Type B pancreatic cell (in vitro differentiated cells): ENCODE measurements at regions not wholly inside any gene's neighbourhood (a gene's known extent, or its start where the extent isn't known, plus 50 kb on each side); places are given as distances from the start of the nearest gene placed in this dataset.

Source experiments
- DNase-seq: peaks from one replicate; pipeline ENCODE4 v3.0.0; 2021; ENCODE audit warnings: mixed read lengths; ENCODE audit not compliant: unreplicated experiment; ENCODE audit errors: extremely low spot score
- H3K27ac Mint-ChIP-seq: 2 replicates; pipeline ENCODE4 v1.8.0; 2021; ENCODE audit warnings: mild to moderate bottlenecking, mixed read lengths
- H3K27me3 Mint-ChIP-seq: 2 replicates; pipeline ENCODE4 v1.8.0; 2021; ENCODE audit warnings: mixed read lengths
- H3K36me3 Mint-ChIP-seq: 2 replicates; pipeline ENCODE4 v1.8.0; 2021; ENCODE audit warnings: mixed read lengths
- H3K4me1 Mint-ChIP-seq: one replicate; pipeline ENCODE4 v1.8.0; 2021; ENCODE audit warnings: mixed read lengths; ENCODE audit not compliant: unreplicated experiment
- H3K4me3 Mint-ChIP-seq: 2 replicates; pipeline ENCODE4 v1.8.0; 2021; ENCODE audit warnings: mild to moderate bottlenecking, mixed read lengths
- H3K9me3 Mint-ChIP-seq: 2 replicates; pipeline ENCODE4 v1.8.0; 2021; ENCODE audit warnings: mixed read lengths
- TF ChIP-seq, protein P1 (sequence below): fragments of 200-600 bp; sonication (generic); conservative IDR thresholded peaks from 2 replicates; pipeline ENCODE4 v1.5.0; 2021; ENCODE audit warnings: antibody characterized with exemption, mild to moderate bottlenecking

DNA sequence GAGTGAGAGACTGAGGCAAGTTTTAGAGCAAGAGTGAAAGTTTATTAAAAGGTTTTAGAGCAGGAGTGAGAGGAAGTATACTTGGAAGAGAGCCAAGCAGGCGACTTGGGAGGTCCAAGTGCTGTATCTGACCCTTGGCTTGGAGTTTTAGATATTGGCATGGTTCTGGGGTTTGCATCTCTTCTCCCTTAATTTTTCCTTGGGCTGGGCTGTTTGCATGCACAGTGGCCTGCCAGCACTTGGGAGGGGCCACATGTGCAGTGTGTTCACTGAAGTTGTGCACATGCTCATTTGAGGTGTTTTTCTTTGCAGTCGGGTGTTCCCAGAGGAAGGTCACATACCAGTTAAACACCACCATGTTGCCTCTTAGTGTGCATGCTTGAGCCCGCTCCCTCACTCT lies 464.1 kb downstream of the DMRT2 start:
- Mint-ChIP-seq H3K36me3 (peaks cover 3% of the 10 kb centered on the region), H3K27me3 (no peaks in the 10 kb centered on the region), H3K9me3 (no peaks in the 10 kb centered on the region), H3K27ac (peak overlapping the region; percentile 95), H3K4me1 (peaks cover 12% of the 10 kb centered on the region), H3K4me3 (peak overlapping the region; percentile 17)
- no peak for DNase-seq
- TF ChIP-seq, protein P1, sequence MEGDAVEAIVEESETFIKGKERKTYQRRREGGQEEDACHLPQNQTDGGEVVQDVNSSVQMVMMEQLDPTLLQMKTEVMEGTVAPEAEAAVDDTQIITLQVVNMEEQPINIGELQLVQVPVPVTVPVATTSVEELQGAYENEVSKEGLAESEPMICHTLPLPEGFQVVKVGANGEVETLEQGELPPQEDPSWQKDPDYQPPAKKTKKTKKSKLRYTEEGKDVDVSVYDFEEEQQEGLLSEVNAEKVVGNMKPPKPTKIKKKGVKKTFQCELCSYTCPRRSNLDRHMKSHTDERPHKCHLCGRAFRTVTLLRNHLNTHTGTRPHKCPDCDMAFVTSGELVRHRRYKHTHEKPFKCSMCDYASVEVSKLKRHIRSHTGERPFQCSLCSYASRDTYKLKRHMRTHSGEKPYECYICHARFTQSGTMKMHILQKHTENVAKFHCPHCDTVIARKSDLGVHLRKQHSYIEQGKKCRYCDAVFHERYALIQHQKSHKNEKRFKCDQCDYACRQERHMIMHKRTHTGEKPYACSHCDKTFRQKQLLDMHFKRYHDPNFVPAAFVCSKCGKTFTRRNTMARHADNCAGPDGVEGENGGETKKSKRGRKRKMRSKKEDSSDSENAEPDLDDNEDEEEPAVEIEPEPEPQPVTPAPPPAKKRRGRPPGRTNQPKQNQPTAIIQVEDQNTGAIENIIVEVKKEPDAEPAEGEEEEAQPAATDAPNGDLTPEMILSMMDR: no peak

GRCh38 chr9:1514776-1515363 lies 464.7 kb downstream of the DMRT2 start:
- Mint-ChIP-seq H3K4me3 (peak overlapping the region; percentile 64), H3K27ac (peak overlapping the region; percentile 95), H3K4me1 (peaks cover 12% of the 10 kb centered on the region), H3K36me3 (peaks cover 3% of the 10 kb centered on the region), H3K9me3 (no peaks in the 10 kb centered on the region), H3K27me3 (no peaks in the 10 kb centered on the region)
- TF ChIP-seq, protein P1: no peak
- DNase-seq: no peak

DNA sequence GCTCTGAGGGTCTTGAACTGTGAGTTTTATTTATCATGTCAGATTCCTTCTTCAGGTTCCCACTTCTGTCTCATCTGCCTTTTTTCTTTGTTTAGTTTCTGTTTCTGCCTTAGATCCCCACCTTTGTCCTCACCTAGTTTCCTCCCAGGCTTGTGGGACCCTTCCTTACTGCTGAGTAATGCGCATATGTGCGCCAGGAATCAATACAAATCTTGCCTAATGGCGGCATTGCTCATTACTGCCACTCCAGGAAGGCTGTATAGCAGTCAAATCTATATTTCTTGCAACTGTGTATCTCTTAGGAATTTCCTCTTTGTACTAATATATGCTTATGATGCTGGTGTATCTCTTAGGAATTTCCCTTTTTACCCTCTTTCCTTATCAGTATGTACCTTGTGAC lies 465.4 kb downstream of the DMRT2 start:
- H3K9me3 Mint-ChIP-seq: no peaks in the 10 kb centered on the region
- no peaks in the 10 kb centered on the region for H3K27me3 Mint-ChIP-seq
- peaks cover 12% of the 10 kb centered on the region for H3K4me1 Mint-ChIP-seq
- peak overlapping the region; percentile 95 for H3K27ac Mint-ChIP-seq
- DNase-seq: no peak
- H3K4me3 Mint-ChIP-seq: no peak overlapping the region
- peaks cover 3% of the 10 kb centered on the region for H3K36me3 Mint-ChIP-seq
- TF ChIP-seq, protein P1: no peak

DNA sequence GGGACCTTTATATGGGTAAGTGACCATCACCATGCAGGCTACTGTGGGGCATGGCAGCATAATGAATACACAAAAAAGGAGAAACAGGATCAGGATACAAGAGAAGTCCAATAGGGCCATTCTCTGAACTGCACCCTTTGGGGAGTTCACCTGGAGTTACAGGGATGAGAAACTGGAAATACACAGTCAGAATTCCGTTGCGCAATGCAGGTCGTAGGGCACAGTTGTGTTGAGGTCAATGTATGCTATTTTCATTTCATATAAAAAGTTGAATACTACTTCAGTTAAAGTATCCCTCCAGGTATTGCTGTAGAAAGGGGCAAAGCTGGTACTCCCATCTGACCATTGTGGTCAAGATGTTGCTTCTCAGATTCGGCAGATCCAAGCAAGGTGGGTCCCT lies 471.4 kb downstream of the DMRT2 start:
- no peak for DNase-seq
- no peaks in the 10 kb centered on the region for H3K9me3 Mint-ChIP-seq
- H3K27ac Mint-ChIP-seq: no peak overlapping the region
- no peak overlapping the region for H3K4me3 Mint-ChIP-seq
- TF ChIP-seq, protein P1: no peak
- H3K4me1 Mint-ChIP-seq: peaks cover 18% of the 10 kb centered on the region
- H3K36me3 Mint-ChIP-seq: no peaks in the 10 kb centered on the region
- H3K27me3 Mint-ChIP-seq: no peaks in the 10 kb centered on the region

DNA sequence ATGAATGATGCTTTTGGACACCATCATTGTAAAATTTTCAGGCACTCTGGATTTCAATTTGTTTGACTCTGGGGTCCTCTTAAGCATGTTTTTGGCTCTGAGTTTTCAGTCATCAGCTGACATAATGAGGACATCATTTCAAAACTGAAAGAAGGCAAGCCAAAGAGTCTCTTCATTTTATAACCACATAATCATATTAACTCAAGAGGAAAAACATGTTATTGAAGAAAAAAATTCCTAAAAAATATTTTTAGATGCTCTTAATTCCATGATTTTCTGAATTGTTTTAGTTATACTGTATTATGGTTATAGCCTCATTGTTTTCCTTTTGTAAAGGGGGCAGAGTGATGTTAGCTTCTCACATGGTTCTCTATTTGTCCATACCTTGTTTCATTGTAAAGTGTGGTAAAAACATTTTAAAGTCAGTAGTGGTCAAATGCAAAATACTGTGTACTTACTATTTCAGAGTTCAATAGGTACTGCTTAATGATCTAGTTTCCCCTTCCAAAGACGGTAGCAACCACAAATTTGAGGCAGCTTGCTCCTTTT lies 472.1 kb downstream of the DMRT2 start:
- no peaks in the 10 kb centered on the region for H3K9me3 Mint-ChIP-seq
- DNase-seq: no peak
- H3K4me1 Mint-ChIP-seq: peaks cover 18% of the 10 kb centered on the region
- no peak overlapping the region for H3K4me3 Mint-ChIP-seq
- no peak overlapping the region for H3K27ac Mint-ChIP-seq
- no peaks in the 10 kb centered on the region for H3K36me3 Mint-ChIP-seq
- no peaks in the 10 kb centered on the region for H3K27me3 Mint-ChIP-seq
- TF ChIP-seq, protein P1: no peak
